Dermis blood vessel endothelial cell (primary cell): ENCODE measurements at regions not wholly inside any gene's neighbourhood (a gene's known extent, or its start where the extent isn't known, plus 50 kb on each side); places are given as distances from the start of the nearest gene placed in this dataset.

Experiments used
- DNase-seq: peaks from one replicate; pipeline ENCODE4 v3.0.0; 2010

GRCh38 chr10:3293581-3294431, 121.2 kb upstream of the PITRM1 start:
- DNase-seq = no peak

GRCh38 chr10:3292636-3293035, 120.1 kb upstream of the PITRM1 start:
- DNase-seq = no peak

GRCh38 chr10:3290550-3290949, 118.0 kb upstream of the PITRM1 start:
- DNase-seq = no peak

- DNase-seq = no peak
Observed at GRCh38 chr10:3287572-3288445, 115.2 kb upstream of the PITRM1 start.

- no peak for DNase-seq
Observed at GRCh38 chr10:3282674-3283017, 110.1 kb upstream of the PITRM1 start.

- DNase-seq = no peak
Observed at GRCh38 chr10:3281941-3282673, 109.5 kb upstream of the PITRM1 start.

GRCh38 chr10:3278771-3279170, 106.2 kb upstream of the PITRM1 start:
- DNase-seq = peak; percentile 41

GRCh38 chr10:3277566-3277965, 105.0 kb upstream of the PITRM1 start:
- no peak for DNase-seq

GRCh38 chr10:3274414-3274813, 101.8 kb upstream of the PITRM1 start:
- no peak for DNase-seq

- DNase-seq = no peak
Observed at GRCh38 chr10:3273966-3274365, 101.4 kb upstream of the PITRM1 start.

GRCh38 chr10:3272300-3272699, 99.7 kb upstream of the PITRM1 start:
- DNase-seq = peak; percentile 86

GRCh38 chr10:3271354-3272115, 99.0 kb upstream of the PITRM1 start:
- DNase-seq = peak; percentile 53

- no peak for DNase-seq
Observed at GRCh38 chr10:3270577-3271316, 98.2 kb upstream of the PITRM1 start.

GRCh38 chr10:3268025-3268424, 95.4 kb upstream of the PITRM1 start:
- DNase-seq = no peak

- DNase-seq = peak; percentile 72
Observed at GRCh38 chr10:3265088-3265487, 92.5 kb upstream of the PITRM1 start.

GRCh38 chr10:3264161-3264761, 91.7 kb upstream of the PITRM1 start:
- peak; percentile 98 for DNase-seq

- DNase-seq = no peak
Observed at GRCh38 chr10:3263747-3264146, 91.2 kb upstream of the PITRM1 start.

GRCh38 chr10:3263082-3263481, 90.5 kb upstream of the PITRM1 start:
- peak; percentile 89 for DNase-seq

- DNase-seq = peak; percentile 69
Observed at GRCh38 chr10:3261921-3262320, 89.3 kb upstream of the PITRM1 start.

- no peak for DNase-seq
Observed at GRCh38 chr10:3260066-3260834, 87.7 kb upstream of the PITRM1 start.
